Esophagus muscularis mucosa (tissue), 4 donors: ENCODE measurements at regions not wholly inside any gene's neighbourhood (a gene's known extent, or its start where the extent isn't known, plus 50 kb on each side); places are given as distances from the start of the nearest gene placed in this dataset.

Experiments used
- DNase-seq: peaks from one replicate; pipeline ENCODE4 v3.0.0-alpha.2; 2017; ENCODE audit errors: extremely low spot score
- H3K27ac ChIP-seq, 4 donors: fragments of 200-600 bp; sonication (generic); replicated peaks in 1 of 4; 1 replicate in 3 of 4; 2 replicates in 1 of 4; pipeline ENCODE4 v1.5.1; 2016 to 2019; ENCODE audit warnings: mild to moderate bottlenecking in 1 of 4
- H3K27me3 ChIP-seq, 4 donors: fragments of 200-600 bp; sonication (generic); one replicate each; pipeline versions ENCODE4 v1.5.1 to v1.6.0; 2016 to 2019
- H3K36me3 ChIP-seq, 4 donors: fragments of 200-600 bp; sonication (generic); one replicate each; pipeline ENCODE4 v1.5.1; 2016 to 2019
- H3K4me1 ChIP-seq, 4 donors: fragments of 200-600 bp; sonication (generic); one replicate each; pipeline ENCODE4 v1.5.1; 2016 to 2019
- H3K4me3 ChIP-seq, 4 donors: fragments of 200-600 bp; sonication (generic); 1 replicate in 2 of 4; 2 replicates in 2 of 4; pipeline ENCODE4 v1.5.1; 2016 to 2019; ENCODE audit warnings: mild to moderate bottlenecking in 4 of 4, moderate library complexity in 1 of 4
- H3K9me3 ChIP-seq, 4 donors: fragments of 200-600 bp; sonication (generic); 1 replicate in 3 of 4; 2 replicates in 1 of 4; pipeline ENCODE4 v1.5.1; 2016 to 2019
- CTCF ChIP-seq, 3 experiments: fragments of 200-600 bp in 2 of 3; fragments of 450-650 bp in 1 of 3; sonication (generic) in 2 of 3; IDR thresholded peaks; one replicate each; pipeline ENCODE4 v1.5.1; 2017 to 2019; ENCODE audit warnings: antibody characterized with exemption in 3 of 3, mild to moderate bottlenecking in 2 of 3, moderate library complexity in 1 of 3
- EP300 ChIP-seq: sonication (generic); formaldehyde crosslinking; IDR thresholded peaks from one replicate; pipeline ENCODE4 v1.6.1; 2017; ENCODE audit warnings: antibody characterized with exemption
- POLR2A ChIP-seq: fragments of 450-650 bp; IDR thresholded peaks from one replicate; pipeline ENCODE4 v1.6.1; 2017; ENCODE audit warnings: antibody characterized with exemption, moderate library complexity, mild to moderate bottlenecking, low read depth
- POLR2AphosphoS5 ChIP-seq, 2 donors: sonication (generic); formaldehyde crosslinking; IDR thresholded peaks; one replicate each; pipeline ENCODE4 v1.6.1; 2017; ENCODE audit warnings: antibody characterized with exemption in 2 of 2
- WGBS: methylation state at CpG from one replicate; pipeline ENCODE4 v1.1.5; 2018; 5-methylcytosine and 5-hydroxymethylcytosine counted together
- intact Hi-C: fragments of 100-400 bp; cut with DNase I; formaldehyde crosslinking; loops from one replicate; pipeline ENCODE4 v1.15.1; 2023

GRCh38 chr12:9378430-9378835, 170.2 kb upstream of the PZP start:
- 75% methylated on average over 6 of the region's 6 CpGs for WGBS
- no peaks in the 10 kb centered on the region for H3K27me3 ChIP-seq

GRCh38 chr12:9372202-9372601, 164.0 kb upstream of the PZP start:
- 83% methylated on average over 2 of the region's 2 CpGs for WGBS
- Histone ChIP-seq H3K36me3 (no peaks in the 10 kb centered on the region), H3K9me3 (no peaks in the 10 kb centered on the region), H3K4me1 (peaks cover 0 to 19% (median 0%) of the 10 kb centered on the region in 4 donors), H3K27ac (no peak overlapping the region), H3K27me3 (no peaks in the 10 kb centered on the region), H3K4me3 (no peak overlapping the region)
- TF ChIP-seq POLR2AphosphoS5 (IDR thresholded peaks at IDR 0.05) (no peak), CTCF (IDR thresholded peaks at IDR 0.05) (peak in 1 of 3 experiments; percentile 24)
- intact Hi-C loops: no loop called here
- peak; percentile 7 for DNase-seq

More at GRCh38 chr12:9378430-9378835, 170.2 kb upstream of the PZP start:
- DNase-seq: no peak
- TF ChIP-seq CTCF (IDR thresholded peaks at IDR 0.05) (peak in 1 of 3 experiments; percentile 20), POLR2AphosphoS5 (IDR thresholded peaks at IDR 0.05) (no peak), EP300 (no peak), POLR2A (no peak)
- H3K9me3 ChIP-seq: no peaks in the 10 kb centered on the region
- H3K36me3 ChIP-seq: no peaks in the 10 kb centered on the region
- no peak overlapping the region for H3K27ac ChIP-seq
- intact Hi-C loops: no loop called here
- no peak overlapping the region for H3K4me3 ChIP-seq
- no peaks in the 10 kb centered on the region for H3K4me1 ChIP-seq

GRCh38 chr12:9367828-9368227, 159.6 kb upstream of the PZP start:
- peak; percentile 53 for DNase-seq
- Histone ChIP-seq H3K9me3 (no peaks in the 10 kb centered on the region), H3K27me3 (no peaks in the 10 kb centered on the region), H3K27ac (no peak overlapping the region), H3K4me1 (peaks cover 0 to 31% (median 3%) of the 10 kb centered on the region in 4 donors), H3K4me3 (no peak overlapping the region), H3K36me3 (no peaks in the 10 kb centered on the region)
- TF ChIP-seq EP300 (no peak), POLR2A (no peak), POLR2AphosphoS5 (IDR thresholded peaks at IDR 0.05) (no peak), CTCF (IDR thresholded peaks at IDR 0.05) (no peak)
- intact Hi-C loops: no loop called here
- WGBS: 49% methylated on average over 5 of the region's 5 CpGs

GRCh38 chr12:9367201-9367600, 159.0 kb upstream of the PZP start:
- TF ChIP-seq POLR2A: no peak
- no peak for TF ChIP-seq POLR2AphosphoS5 (IDR thresholded peaks at IDR 0.05)
- TF ChIP-seq CTCF (IDR thresholded peaks at IDR 0.05): no peak
- TF ChIP-seq EP300: no peak
- no peaks in the 10 kb centered on the region for H3K36me3 ChIP-seq
- peaks cover 0 to 31% (median 3%) of the 10 kb centered on the region in 4 donors for H3K4me1 ChIP-seq
- intact Hi-C loops: no loop called here
- H3K27ac ChIP-seq: no peak overlapping the region
- no peaks in the 10 kb centered on the region for H3K27me3 ChIP-seq
- no peak overlapping the region for H3K4me3 ChIP-seq
- H3K9me3 ChIP-seq: no peaks in the 10 kb centered on the region
- no CpG with 5 or more reads among the region's 4 CpGs for WGBS
- DNase-seq: peak; percentile 60

DNA sequence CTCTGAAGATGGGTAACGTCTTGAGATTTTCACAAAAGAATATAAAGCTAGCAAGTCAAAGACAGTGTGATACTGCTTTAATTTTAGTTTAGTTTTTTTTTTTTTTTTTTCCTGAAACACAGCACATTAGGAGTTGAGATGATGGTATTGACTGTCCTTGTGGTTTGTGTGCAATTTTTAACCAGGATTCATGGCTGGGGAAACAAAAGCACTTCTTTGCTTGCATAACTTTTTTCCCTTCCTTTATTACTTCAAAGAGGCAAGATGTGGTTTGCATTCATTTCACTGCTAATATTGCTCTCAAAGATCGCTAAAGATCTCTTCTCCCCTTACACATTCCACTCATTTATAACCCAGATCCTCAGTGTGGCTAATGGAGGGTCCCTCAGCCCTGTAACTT, 157.1 kb upstream of the PZP start:
- TF ChIP-seq POLR2A: no peak
- TF ChIP-seq POLR2AphosphoS5 (IDR thresholded peaks at IDR 0.05): no peak
- no peak for TF ChIP-seq EP300
- TF ChIP-seq CTCF (IDR thresholded peaks at IDR 0.05): no peak
- WGBS: 60% methylated on average over 2 of the region's 2 CpGs
- Histone ChIP-seq H3K27me3 (no peaks in the 10 kb centered on the region), H3K4me3 (no peak overlapping the region), H3K36me3 (no peaks in the 10 kb centered on the region), H3K9me3 (no peaks in the 10 kb centered on the region), H3K4me1 (peaks cover 0 to 31% (median 3%) of the 10 kb centered on the region in 4 donors), H3K27ac (no peak overlapping the region)
- DNase-seq: peak; percentile 66
- intact Hi-C loops: no loop called here
